Globus pallidus (tissue), 1 donor: ENCODE measurements at regions not wholly inside any gene's neighbourhood (a gene's known extent, or its start where the extent isn't known, plus 50 kb on each side); places are given as distances from the start of the nearest gene placed in this dataset.

Source experiments
- DNase-seq: peaks from one replicate; pipeline ENCODE4 v3.0.0-alpha.2; 2015; ENCODE audit warnings: low spot score

DNA sequence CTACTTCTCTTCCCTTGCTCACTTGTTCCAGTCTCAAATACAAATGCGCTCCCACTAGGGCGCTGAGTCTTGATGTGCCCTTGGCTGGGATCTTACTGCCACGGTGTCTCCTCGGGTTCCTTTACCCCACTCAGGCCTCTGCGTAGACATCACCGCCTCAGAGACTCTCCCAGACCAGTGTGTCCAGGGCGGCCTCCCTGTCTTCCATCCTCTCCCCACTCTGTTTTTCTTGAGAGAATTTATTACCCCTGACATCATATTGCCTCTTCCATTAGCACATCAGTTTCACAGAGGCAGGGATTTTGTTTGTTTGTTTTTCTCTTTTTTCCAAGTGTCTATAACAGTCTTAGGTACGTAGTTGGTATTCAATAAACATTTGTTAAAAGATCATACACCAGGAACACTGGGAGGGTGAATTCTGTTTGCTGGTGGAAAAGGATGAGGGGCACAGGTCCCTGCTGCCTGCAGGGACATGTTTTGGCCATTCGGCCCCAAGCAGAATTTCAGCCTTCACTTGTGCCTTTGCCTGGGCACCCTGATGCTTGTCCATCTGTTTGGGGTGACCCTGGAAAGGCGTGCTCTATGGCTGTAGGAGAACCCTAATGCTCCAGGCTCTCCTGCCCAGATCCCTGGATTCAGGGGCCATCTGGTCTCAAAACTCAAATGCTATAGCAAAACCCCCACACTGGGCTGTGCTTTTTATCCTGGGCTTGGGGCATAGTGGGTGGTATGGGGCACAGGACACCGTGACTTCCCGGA is 55.0 kb downstream of the RPL37A start:
- DNase-seq, result no peak

- DNase-seq, result no peak
Measured at GRCh38 chr2:216554286-216554685, 55.6 kb downstream of the RPL37A start.

DNA sequence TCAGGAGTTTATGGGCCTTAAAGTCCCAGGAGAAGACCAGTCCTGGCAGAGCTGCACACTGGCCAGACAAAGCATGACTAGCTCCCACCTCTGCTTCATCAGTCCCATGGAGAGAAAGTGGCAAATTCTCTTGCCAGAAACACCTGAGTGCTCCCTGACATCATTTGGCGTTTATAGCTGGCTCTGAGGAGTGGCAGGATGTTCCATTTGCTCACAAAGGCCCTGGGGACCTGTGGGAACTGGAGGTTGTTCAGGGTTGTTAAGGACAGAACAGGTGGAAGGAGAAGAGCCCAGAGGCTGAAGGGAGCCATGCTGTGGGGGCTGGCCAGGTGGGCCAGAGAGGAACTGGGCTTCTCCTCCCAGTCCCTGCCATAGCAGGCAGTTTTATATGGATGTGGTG is 56.1 kb downstream of the RPL37A start:
- DNase-seq, result no peak

DNA sequence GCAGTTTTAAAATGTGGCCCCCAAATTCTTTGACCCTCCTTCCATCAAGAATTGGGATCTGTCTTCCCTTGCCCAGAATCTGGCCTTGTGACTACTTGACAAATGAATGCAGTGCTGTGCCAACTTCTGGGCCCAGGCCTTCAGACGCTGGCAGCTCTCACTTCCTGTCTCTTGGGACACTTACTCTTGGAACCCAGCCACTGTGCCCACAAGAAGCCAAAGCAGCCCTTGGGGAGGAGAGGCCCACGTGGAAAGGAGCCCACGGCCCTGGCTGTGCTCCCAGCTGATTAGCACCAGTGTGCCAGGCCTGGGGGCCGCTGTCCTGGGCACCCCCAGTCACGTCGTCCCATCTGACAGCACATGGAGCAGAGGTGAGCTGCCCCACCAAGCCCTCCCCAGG is 56.6 kb downstream of the RPL37A start:
- DNase-seq, result peak; percentile 78

GRCh38 chr2:216556202-216556601 is 57.6 kb downstream of the RPL37A start:
- DNase-seq, result no peak

GRCh38 chr2:216557413-216557812 is 58.8 kb downstream of the RPL37A start:
- no peak for DNase-seq

DNA sequence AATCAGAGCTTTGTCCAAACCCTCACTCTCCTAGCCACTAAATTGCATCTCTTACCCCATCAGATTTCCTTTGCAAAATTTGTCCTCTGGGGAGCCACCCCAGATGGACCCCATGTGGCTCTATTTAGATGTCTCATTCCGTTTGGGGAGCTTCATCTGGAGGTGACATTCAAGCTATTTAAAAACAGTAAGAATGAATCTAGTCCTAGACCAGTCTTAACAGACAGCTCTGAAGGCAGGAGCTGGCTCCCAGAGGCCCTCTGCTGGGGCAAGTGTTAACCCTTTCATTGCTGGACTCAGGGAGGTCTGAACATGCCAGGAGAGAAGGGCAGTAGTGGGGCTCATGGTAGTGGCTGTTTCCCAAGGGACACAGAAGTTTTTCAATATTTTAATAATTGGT is 59.2 kb downstream of the RPL37A start:
- no peak for DNase-seq

- DNase-seq, result no peak
Measured at GRCh38 chr2:216559625-216560156, 61.0 kb downstream of the RPL37A start.

GRCh38 chr2:216560838-216561270 is 62.2 kb downstream of the RPL37A start:
- no peak for DNase-seq

- DNase-seq, result no peak
Measured at GRCh38 chr2:216562696-216563435, 64.2 kb downstream of the RPL37A start.

- DNase-seq, result no peak
Measured at GRCh38 chr2:216563646-216564045, 65.0 kb downstream of the RPL37A start.

DNA sequence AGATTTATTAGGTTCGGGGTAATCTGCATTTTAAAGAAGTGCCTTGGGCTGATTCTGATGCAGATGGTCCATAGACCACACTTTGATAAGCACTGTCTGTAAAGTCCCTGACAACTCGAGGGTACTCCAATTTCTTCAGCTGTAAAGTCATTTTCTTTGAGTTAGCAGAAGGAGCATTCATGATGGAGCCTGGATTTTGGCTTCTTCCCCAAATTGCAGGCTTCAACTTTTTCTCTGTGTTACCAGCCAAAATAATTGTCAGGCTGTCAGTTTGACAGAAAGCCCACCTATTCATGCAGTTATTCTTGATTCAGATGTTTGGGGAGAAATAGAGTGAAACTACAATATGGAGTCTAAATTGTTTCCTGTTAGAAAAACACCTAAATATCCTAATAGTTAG is 66.0 kb downstream of the RPL37A start:
- no peak for DNase-seq

DNA sequence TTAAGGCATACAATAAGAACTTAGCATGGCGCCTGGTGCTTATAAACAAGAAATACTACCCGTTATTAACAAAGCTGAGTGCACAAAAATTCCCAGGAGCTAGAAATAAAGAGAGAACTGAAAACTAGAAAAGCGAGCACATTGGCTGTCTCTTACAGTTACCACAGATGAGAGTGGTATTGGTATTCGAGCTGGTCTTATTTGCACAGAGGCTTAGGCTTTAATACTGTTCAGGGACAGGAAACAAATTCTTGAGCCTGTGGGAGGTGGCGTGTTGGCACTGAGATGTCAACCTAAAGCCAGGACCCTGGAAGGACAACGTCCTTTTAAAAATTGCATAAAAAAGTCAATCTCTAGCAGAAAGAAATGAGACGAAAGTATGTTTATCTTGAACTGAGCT is 67.3 kb upstream of the IGFBP2 start:
- DNase-seq, result no peak

DNA sequence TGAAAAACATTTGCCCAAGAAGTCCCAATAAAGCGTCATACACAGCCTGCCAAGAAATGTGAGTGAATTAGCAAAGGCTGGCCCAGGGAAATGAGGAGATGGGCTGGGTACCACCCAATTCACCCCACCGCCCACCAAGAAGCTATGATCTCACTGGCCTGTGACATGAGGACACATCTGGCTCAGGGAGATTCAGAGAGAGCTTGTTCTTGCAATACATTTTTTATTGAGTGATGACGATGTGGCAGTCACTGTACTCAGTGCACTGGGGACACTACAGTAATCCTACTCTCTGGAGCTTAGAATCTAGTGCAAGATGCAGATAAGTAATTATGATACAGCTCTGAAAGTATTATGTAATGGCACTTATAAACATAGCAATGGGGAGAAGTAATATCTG is 64.6 kb upstream of the IGFBP2 start:
- DNase-seq, result no peak

DNA sequence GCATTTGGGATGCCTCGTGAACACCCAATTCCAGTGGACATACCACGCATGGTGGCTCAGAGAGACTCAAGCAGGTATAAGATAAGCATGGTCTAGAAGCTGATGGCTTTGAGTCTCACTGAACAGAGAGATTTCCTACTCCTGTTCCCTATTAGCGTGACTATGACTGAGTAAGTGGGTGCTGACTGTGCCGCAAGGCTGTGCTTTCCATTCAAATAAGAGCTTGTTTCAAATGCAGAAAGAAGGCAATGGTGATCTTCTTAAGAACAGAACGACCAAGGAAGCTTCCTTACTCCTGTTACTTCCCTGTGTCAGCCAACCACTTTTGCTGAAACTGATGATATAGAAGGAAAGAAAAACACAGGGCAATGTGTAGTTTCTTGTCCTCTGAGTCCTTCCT is 63.5 kb upstream of the IGFBP2 start:
- no peak for DNase-seq

- no peak for DNase-seq
Measured at GRCh38 chr2:216570357-216570756, 62.9 kb upstream of the IGFBP2 start.

DNA sequence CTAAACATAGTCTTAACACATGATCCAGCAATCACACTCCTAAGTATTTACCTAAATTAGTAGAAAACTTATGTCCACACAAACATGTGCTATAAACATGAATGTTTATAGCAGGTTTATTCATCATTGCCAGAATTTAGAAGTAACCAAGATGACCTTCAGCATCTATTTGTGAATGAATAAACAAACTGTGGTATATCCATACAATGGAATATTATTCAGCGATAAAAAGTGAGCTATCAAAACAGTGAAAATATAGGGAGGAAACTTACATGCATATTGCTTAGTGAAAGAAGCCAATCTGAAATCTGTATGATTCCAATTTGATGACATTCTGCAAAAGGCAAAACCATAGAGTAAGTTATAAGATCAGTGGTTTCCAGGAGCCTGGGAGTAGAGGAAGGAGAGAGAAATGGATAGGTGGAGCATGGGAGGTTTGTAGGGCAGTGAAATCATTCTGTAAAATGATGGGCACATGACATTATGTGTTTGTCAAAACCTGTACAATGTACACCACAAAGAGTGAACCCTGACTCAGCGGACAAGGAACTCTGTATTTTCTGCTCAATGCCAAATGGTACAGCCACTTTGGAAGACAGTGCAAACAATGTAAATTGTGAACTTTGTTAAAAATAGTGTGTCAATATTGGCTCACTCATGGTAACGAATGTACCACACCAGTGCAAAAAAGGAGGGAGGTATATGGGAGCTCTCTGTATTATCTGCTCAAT is 61.9 kb upstream of the IGFBP2 start:
- no peak for DNase-seq

- DNase-seq, result no peak
Measured at GRCh38 chr2:216571909-216572513, 61.2 kb upstream of the IGFBP2 start.

DNA sequence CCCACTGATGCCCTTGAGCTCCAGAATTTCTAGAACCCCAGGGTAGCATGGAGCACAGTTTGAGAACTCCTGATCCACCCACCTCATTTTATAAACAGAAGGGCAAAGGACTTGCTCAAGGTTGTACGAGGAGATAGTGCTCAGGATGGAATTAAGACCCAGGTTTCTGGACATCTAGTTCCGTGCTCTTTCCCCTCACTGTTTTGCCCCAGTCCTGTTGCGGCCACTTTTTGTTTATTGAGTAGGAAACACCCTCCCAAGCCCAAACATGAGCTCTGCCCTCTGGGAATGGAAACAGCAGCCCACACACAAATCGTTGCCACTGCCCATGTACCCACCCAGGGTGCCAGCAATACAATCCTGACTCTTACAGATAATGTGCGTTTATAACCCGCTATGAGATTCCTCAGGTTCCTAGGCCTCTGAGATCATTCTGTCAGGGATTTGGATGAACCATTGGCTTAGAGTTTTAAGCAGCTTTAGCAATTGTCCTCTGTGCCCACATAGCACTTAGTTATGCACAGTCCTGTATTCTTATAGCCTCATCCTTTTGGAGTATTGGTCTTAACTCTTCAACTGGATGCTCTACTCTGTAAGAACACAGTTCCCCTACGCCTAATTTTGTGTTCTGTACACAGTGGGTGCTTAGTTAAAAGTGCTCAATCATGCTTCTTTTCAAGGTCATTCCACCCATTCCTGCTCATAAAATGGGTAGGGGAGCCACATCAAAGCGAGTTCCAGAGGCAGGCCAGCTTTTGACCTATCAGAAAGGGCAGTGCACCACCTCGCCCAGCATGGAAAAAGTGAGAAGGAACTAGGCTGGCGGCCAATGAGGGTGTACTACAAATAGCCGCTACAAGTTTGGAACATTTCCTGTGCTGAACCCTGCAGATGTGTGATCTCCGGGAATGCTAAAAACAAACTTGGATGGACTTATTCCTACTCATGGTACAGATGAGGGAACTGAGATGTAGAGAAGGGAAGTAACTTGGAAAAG is 60.3 kb upstream of the IGFBP2 start:
- no peak for DNase-seq

DNA sequence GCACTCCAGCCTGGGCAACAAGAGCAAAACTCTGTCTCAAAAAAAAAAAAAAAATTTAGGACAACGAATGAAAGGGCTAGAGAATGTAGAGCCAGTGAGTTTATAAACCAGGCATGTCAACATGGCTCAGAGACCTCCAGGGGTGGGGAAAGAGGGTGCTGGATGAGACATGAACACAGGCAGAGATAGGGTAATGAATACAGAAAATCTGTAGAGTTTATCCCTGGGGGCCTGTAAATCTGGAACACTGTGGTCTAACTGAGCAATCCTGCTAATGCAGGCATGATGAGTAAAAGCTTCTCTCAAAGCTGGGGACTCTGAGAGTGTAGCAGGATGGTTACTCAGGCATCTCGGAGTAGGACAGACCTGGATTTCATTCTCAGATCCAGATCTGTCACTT is 59.2 kb upstream of the IGFBP2 start:
- DNase-seq, result no peak

GRCh38 chr2:216574586-216574985 is 58.6 kb upstream of the IGFBP2 start:
- DNase-seq, result no peak
